Stimulated activated CD4-positive, alpha-beta T cell treated with anti-CD3 and anti-CD28 coated beads, Interleukin-2, amount 100 ng/mL, for 4 hours (primary cell): ENCODE measurements at regions not wholly inside any gene's neighbourhood (a gene's known extent, or its start where the extent isn't known, plus 50 kb on each side); places are given as distances from the start of the nearest gene placed in this dataset.
"Not testable (repeated sequence)": the region's sequence is repeated elsewhere in the genome, so short reads cannot be mapped to it uniquely, and the experiment has no call there.

ENCODE experiments used
- DNase-seq: peaks from one replicate; pipeline ENCODE4 v3.0.0-alpha.2; 2020; ENCODE audit warnings: low read depth

GRCh38 chr1:30527511-30528140 is 195.8 kb downstream of the MATN1 start:
- no peak for DNase-seq

- DNase-seq, result no peak
Measured at GRCh38 chr1:30526652-30527345, 196.6 kb downstream of the MATN1 start.

- DNase-seq, result no peak
Measured at GRCh38 chr1:30525971-30526651, 197.3 kb downstream of the MATN1 start.

- DNase-seq, result no peak
Measured at GRCh38 chr1:30525631-30525970, 197.8 kb downstream of the MATN1 start.

- no peak for DNase-seq
Measured at GRCh38 chr1:30524840-30525617, 198.4 kb downstream of the MATN1 start.

- DNase-seq, result not testable (repeated sequence)
Measured at GRCh38 chr1:30524025-30524555, 199.3 kb downstream of the MATN1 start.

- no peak for DNase-seq
Measured at GRCh38 chr1:30523055-30524020, 200.0 kb downstream of the MATN1 start.

- DNase-seq, result no peak
Measured at GRCh38 chr1:30522031-30523004, 201.1 kb downstream of the MATN1 start.

GRCh38 chr1:30521261-30521865 is 202.0 kb downstream of the MATN1 start:
- DNase-seq, result no peak

GRCh38 chr1:30520476-30520875 is 202.9 kb downstream of the MATN1 start:
- no peak for DNase-seq

GRCh38 chr1:30519201-30519763 is 204.1 kb downstream of the MATN1 start:
- no peak for DNase-seq

GRCh38 chr1:30518696-30519095 is 204.7 kb downstream of the MATN1 start:
- DNase-seq, result no peak

- DNase-seq, result no peak
Measured at GRCh38 chr1:30518186-30518585, 205.2 kb downstream of the MATN1 start.

- not testable (repeated sequence) for DNase-seq
Measured at GRCh38 chr1:30517666-30518065, 205.7 kb downstream of the MATN1 start.

- not testable (repeated sequence) for DNase-seq
Measured at GRCh38 chr1:30517241-30517640, 206.1 kb downstream of the MATN1 start.

GRCh38 chr1:30516485-30516858 is 206.9 kb downstream of the MATN1 start:
- no peak for DNase-seq

- DNase-seq, result no peak
Measured at GRCh38 chr1:30515755-30516484, 207.5 kb downstream of the MATN1 start.

- DNase-seq, result no peak
Measured at GRCh38 chr1:30514945-30515344, 208.4 kb downstream of the MATN1 start.
